ENCODE measurements at regions not wholly inside any gene's neighbourhood (a gene's known extent, or its start where the extent isn't known, plus 50 kb on each side); places are given as distances from the start of the nearest gene placed in this dataset.

DNA sequence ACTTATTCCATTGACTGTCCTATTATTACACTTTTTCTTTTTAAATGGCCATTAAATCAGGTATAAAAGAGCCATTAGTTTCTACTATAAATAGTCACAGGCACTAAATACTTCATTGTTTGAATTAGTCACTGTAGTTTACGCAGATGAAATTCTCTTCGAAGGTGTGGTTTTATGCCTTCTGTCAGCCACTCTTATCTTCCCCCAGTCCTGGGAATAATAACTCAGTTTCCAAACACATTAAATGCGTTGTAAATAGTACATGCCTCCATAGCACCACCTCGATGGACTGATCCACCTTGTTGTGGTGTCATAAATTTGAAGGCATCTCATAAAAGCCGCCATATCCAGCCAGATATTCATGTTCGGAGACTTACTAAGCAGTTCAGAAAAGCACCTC, 72.1 kb upstream of the PARD3B start:
- Histone ChIP-seq H3K4me1 (ENCODE audit: control insufficient read depth in 2 of 2, insufficient read depth in 2 of 2, low read length in 2 of 2) (no peaks in the 10 kb centered on the region), H2AFZ (ENCODE audit: insufficient read depth, low read depth, low read length, poor library complexity, severe bottlenecking) (no peak overlapping the region), H3K9me3 (ENCODE audit: control extremely low read depth in 1 of 3, control insufficient read depth in 2 of 3, insufficient read depth in 1 of 3, low read length in 2 of 3) (no peaks in the 10 kb centered on the region), H3K36me3 (replicated peaks in 1 of 2; ENCODE audit: control extremely low read depth in 1 of 2, control insufficient read depth in 1 of 2, extremely low read depth in 1 of 2, insufficient read depth in 2 of 2, low read length in 1 of 2) (no peaks in the 10 kb centered on the region), H4K20me1 (ENCODE audit: control insufficient read depth, insufficient read depth, low read length, poor library complexity, severe bottlenecking) (no peaks in the 10 kb centered on the region), H3K27ac (ENCODE audit: low read length in 2 of 2) (no peak overlapping the region), H3K9ac (ENCODE audit: low read length) (no peak overlapping the region), H3K4me3 (ENCODE audit: control extremely low read depth in 1 of 5, extremely low read depth in 1 of 5, insufficient read depth in 1 of 5, low read depth in 2 of 5, low read length in 4 of 5) (no peak overlapping the region), H3K4me2 (replicated peaks; ENCODE audit: low read depth, low read length, poor library complexity, severe bottlenecking) (no peak overlapping the region), H3K79me2 (ENCODE audit: control insufficient read depth, insufficient read depth, low read length) (no peaks in the 10 kb centered on the region), H3K27me3 (replicated peaks in 1 of 4; ENCODE audit: control extremely low read depth in 1 of 4, control insufficient read depth in 3 of 4, insufficient read depth in 4 of 4, low read length in 3 of 4) (no peaks in the 10 kb centered on the region)
- CTCF ChIA-PET = no interaction called here
- intact Hi-C loops (cut with micrococcal nuclease) = no loop called here
- H3K4me3 Mint-ChIP-seq = no peak overlapping the region
- no peaks in the 10 kb centered on the region for H3K27me3 Mint-ChIP-seq
- TF ChIP-seq, protein P1, sequence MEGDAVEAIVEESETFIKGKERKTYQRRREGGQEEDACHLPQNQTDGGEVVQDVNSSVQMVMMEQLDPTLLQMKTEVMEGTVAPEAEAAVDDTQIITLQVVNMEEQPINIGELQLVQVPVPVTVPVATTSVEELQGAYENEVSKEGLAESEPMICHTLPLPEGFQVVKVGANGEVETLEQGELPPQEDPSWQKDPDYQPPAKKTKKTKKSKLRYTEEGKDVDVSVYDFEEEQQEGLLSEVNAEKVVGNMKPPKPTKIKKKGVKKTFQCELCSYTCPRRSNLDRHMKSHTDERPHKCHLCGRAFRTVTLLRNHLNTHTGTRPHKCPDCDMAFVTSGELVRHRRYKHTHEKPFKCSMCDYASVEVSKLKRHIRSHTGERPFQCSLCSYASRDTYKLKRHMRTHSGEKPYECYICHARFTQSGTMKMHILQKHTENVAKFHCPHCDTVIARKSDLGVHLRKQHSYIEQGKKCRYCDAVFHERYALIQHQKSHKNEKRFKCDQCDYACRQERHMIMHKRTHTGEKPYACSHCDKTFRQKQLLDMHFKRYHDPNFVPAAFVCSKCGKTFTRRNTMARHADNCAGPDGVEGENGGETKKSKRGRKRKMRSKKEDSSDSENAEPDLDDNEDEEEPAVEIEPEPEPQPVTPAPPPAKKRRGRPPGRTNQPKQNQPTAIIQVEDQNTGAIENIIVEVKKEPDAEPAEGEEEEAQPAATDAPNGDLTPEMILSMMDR (IDR thresholded peaks at IDR 0.05) = no peak
- no peak for TF ChIP-seq EZH2 (IDR thresholded peaks at IDR 0.05; ENCODE audit: borderline replicate concordance, insufficient read depth, low read depth, low read length, poor library complexity, severe bottlenecking)
- no peak for ATAC-seq (ENCODE audit: low read depth)
- no peak for DNase-seq
- WGBS (ENCODE audit: insufficient coverage) = 83% methylated on average over 2 of the region's 6 CpGs
- H3K9me3 Mint-ChIP-seq (ENCODE audit: insufficient read depth) = no peaks in the 10 kb centered on the region
- no peak overlapping the region for H3K27ac Mint-ChIP-seq
- POLR2A ChIA-PET = no interaction called here
- no peaks in the 10 kb centered on the region for H3K4me1 Mint-ChIP-seq

DNA sequence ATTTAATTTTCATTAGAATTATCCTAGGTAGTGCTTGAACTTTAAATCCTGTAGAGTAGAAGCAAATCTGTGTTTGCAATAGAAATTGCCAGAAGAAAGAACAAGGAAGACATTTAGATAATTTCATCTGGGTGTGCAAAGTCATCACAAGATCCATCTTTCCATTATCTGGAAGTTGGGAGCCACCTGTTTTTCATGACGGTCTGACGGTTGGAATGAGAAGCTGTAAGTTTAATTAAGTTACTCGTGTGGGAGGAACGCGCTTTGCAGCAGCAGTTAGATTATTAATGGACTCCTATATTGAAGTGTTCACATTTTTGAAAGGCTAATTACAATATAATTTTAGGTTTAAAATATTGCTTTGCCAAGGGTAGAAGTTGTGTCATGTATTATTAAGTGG, 69.9 kb upstream of the PARD3B start:
- WGBS (ENCODE audit: insufficient coverage) = 88% methylated on average over 5 of the region's 5 CpGs
- ATAC-seq (ENCODE audit: low read depth) = no peak
- Histone ChIP-seq H3K79me2 (ENCODE audit: control insufficient read depth, insufficient read depth, low read length) (no peaks in the 10 kb centered on the region), H3K27ac (ENCODE audit: low read length in 2 of 2) (no peak overlapping the region), H3K4me3 (ENCODE audit: control extremely low read depth in 1 of 5, extremely low read depth in 1 of 5, insufficient read depth in 1 of 5, low read depth in 2 of 5, low read length in 4 of 5) (no peak overlapping the region), H3K4me2 (replicated peaks; ENCODE audit: low read depth, low read length, poor library complexity, severe bottlenecking) (no peak overlapping the region), H3K9ac (ENCODE audit: low read length) (no peak overlapping the region), H3K4me1 (ENCODE audit: control insufficient read depth in 2 of 2, insufficient read depth in 2 of 2, low read length in 2 of 2) (no peaks in the 10 kb centered on the region), H3K27me3 (replicated peaks in 1 of 4; ENCODE audit: control extremely low read depth in 1 of 4, control insufficient read depth in 3 of 4, insufficient read depth in 4 of 4, low read length in 3 of 4) (no peaks in the 10 kb centered on the region), H3K36me3 (replicated peaks in 1 of 2; ENCODE audit: control extremely low read depth in 1 of 2, control insufficient read depth in 1 of 2, extremely low read depth in 1 of 2, insufficient read depth in 2 of 2, low read length in 1 of 2) (no peaks in the 10 kb centered on the region), H4K20me1 (ENCODE audit: control insufficient read depth, insufficient read depth, low read length, poor library complexity, severe bottlenecking) (no peaks in the 10 kb centered on the region), H3K9me3 (ENCODE audit: control extremely low read depth in 1 of 3, control insufficient read depth in 2 of 3, insufficient read depth in 1 of 3, low read length in 2 of 3) (no peaks in the 10 kb centered on the region), H2AFZ (ENCODE audit: insufficient read depth, low read depth, low read length, poor library complexity, severe bottlenecking) (no peak overlapping the region)
- no peaks in the 10 kb centered on the region for H3K4me1 Mint-ChIP-seq
- ChIA-PET CTCF (no interaction called here), POLR2A (no interaction called here)
- intact Hi-C loops (cut with micrococcal nuclease) = no loop called here
- no peak overlapping the region for H3K4me3 Mint-ChIP-seq
- no peak for DNase-seq
- no peak for TF ChIP-seq EZH2 (IDR thresholded peaks at IDR 0.05; ENCODE audit: borderline replicate concordance, insufficient read depth, low read depth, low read length, poor library complexity, severe bottlenecking)
- TF ChIP-seq, protein P1 (IDR thresholded peaks at IDR 0.05) = no peak
- no peaks in the 10 kb centered on the region for H3K9me3 Mint-ChIP-seq (ENCODE audit: insufficient read depth)
- H3K27me3 Mint-ChIP-seq = no peaks in the 10 kb centered on the region
- no peak overlapping the region for H3K27ac Mint-ChIP-seq
